NCI-H2029 (cell line): ENCODE measurements at regions not wholly inside any gene's neighbourhood (a gene's known extent, or its start where the extent isn't known, plus 50 kb on each side); places are given as distances from the start of the nearest gene placed in this dataset.

Experiments
- DNase-seq: peaks from one replicate; lab custom pipeline; 2025; lab: John Stamatoyannopoulos, UW

DNA sequence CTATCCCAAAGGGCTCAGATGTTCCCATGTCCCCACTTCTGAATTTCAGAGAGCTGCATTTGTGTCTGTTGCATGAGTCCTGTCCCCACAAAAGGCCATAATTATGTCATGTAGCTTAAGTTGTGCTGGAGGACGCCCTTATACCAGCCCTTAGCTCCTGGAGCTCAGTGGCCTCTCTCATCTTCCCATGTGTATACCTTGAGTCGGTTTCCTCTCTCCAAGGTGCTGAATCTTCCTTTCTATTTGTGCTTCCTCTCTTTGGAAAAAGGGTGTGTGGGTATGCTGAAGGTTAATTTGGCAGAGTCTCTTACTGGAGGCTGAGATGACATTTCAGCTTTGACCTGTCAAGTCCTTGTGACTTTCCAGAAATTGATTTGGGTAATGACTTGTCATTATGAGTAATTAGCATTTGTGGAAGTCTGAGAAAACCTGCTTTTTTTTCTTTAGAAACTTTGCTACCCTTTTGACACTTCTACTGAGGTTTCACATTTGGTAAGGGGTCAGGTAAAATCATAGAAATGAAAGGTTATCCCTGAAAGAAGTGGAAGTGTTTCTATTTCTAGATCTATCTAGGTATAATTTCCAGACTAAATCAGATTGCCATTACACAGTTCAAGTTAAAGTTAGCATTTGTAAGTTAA is 185.4 kb downstream of the ABCC12 start:
- DNase-seq = no peak

DNA sequence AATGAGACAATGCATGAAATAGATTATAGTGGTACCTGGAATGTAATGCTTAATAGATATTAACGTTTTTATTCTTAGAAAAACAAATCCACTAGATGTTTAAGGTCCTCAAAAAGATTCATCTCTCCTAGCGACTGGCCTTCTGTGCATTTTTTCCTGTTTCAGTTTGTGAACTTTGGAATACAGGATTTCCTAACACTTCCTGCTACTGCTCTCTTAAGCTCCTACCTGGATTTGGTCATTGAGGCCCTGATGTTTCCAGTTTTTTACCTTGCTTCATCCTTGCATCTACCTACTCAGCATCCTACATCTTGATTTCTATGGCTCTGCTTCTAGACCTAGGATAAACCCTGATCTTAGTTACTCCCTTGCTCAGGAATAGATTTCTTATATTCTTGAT is 188.4 kb downstream of the ABCC12 start:
- no peak for DNase-seq

DNA sequence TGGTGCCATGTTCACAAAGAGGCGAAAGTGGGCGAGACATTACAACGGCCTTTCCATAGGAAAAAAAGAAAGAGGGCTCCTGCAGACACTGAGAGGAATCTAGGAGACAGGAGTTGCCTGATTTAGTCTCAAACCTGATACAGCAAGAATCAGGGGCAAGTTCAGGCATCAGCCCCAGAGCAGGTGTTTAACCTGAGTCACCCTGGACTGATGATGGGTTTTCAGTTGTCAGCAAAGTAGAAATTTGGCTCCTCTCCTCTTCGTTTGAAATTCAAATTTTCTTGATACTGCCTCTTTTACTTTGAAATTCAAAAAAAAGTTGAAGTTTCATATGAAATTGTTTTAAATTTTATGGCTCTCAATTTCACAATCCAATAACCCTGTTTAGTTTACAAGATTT is 189.5 kb downstream of the ABCC12 start:
- no peak for DNase-seq

DNA sequence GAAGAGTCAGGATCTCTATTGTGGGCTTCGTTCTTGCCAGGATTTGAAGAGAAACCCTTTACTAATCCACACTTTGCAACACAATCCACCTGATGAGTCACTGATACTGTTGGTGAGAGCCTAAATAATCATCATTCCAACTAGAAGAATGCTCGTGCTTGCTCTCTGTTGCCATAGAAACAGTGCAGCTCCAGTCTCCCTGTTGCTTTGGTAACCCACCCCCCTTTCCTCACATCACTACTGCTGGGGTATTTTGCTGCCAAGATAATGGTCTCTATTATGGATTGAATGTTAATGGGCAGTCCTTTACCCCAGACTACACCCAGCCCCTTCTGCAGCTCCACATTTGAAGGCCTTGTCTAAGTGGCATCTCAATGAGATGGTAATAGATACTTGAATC is 190.4 kb downstream of the ABCC12 start:
- no peak for DNase-seq

DNA sequence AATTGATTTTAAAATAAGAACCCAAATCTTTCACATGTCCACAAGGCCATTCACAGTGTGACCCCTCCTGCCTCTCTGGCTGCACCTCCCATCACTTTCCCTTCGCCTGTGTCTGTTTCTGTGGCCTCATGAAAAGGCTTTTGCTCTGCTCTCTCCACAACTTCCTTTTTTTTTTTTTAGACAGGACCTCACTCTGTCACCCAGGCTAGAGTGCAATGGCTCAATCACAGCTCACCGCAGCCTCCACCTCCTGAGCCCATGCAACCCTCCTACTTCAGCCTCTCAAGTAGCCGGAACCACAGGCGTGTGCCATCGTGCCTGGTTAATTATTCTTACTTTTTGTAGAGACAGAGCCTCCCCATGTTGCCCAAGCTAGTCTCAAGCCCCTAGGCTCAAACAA is 197.1 kb downstream of the ABCC12 start:
- no peak for DNase-seq

DNA sequence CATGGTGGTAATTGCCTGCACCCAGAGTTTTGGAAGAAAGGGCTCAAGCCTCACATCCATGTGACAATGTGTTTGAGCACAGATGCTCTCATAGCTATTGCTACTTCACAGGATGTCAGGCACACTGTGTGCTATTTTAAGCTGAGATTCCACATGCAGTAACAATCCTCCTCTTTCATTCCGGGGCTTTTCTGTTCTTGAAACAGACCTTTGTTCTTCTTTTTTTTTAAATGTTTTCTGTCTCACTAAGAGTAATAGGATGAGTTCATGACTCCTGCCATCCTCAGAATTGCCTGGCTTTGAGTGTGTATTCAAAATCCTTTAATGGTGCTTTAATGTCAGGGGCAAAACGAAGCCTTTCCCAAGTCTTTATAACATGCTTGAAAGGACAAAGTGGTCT is 198.9 kb downstream of the ABCC12 start:
- DNase-seq = no peak

DNA sequence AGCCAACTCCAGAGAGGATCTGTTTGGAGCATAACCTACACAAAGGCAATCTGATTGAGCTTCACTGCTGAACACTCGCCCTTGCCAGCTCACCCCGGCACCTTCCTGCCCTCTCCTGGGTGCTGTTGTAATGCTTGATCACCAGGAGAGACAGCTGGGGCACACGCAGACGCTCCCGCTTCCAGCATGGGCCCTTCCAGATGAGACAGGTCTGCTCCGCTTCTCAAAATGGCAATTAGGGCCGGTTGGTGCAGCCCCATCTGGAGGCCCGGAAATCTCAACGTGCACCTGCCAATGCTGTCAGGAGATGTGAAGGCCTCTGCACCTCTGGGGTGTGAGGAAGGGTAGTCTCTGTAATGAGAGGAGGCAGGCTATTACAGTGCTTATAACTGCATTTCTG is 206.1 kb downstream of the ABCC12 start:
- no peak for DNase-seq

DNA sequence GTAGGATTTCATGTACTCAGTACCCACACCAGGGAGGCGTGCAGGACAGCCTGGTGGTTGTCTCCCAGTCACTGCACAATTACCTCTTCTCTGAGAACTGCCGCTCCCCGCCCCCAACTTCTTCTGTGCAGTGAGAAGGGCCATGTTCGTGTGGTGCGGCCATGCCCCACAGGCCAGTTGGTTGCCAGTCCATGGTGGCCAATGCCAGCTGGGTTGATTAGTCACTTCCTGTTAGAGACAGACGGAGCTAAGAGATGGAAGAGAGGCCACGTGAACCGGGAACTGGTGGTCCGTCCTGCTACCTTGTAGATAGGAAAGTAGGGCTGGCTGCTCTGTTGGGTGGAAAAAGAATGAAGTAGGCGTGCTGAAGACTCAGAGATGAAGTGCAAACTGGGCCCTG is 206.5 kb downstream of the ABCC12 start:
- DNase-seq = no peak

DNA sequence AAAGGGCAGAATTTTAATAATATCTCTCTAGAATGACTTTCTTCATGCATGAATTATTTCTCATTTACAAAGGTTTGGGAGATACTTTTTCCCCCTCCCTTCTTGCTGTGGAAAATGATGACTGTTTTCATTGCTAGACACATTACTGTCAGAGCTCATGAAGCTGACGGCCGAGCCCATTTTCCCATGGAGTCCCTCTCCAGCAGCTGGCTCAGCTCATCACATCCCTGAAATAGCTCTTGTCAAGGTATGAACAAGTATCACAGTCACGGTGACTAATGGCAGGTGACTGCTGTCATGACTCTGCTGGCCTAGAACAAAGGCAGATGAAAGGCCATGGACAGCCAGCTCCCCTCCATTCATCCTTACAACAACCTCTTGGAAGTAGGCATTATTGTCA is 208.1 kb downstream of the ABCC12 start:
- no peak for DNase-seq

DNA sequence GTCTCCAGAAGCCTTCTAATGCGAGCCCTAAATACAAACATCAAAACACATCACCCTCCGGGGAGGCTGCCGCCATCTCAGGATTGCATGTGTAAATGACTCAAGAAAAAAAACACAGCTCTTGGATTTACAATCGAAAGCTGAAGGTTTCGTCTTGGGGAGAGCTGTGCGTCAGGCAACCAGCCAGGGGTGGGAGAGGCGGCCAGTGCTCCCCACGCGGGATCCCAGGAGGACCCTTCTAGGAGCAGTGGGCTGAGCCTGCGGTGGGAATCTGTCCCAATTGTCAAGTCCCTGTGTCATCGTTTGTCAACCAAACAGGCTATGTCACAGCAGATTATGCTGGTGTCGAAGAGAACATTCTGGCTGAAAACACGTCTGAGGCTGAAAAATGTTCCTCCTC is 209.7 kb downstream of the ABCC12 start:
- no peak for DNase-seq

DNA sequence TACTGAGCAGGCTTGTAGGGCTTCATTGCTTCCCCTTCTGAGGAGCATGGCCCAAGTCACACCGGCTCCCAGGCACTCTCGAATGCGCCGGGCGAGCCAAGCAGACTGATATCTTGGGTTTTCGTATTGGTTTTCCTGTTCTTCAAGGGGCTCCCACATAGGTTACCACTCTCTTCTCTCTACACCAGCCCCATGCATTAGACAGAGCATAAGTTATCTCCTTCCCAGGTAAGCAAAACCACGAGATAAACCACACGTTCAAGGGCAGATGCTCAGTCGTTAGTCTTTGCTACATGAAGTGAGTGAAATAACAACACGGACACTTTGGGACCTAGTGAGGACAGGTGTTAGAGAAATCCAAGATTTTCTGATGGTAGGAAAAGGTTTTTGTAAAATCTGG is 211.2 kb downstream of the ABCC12 start:
- DNase-seq = no peak

DNA sequence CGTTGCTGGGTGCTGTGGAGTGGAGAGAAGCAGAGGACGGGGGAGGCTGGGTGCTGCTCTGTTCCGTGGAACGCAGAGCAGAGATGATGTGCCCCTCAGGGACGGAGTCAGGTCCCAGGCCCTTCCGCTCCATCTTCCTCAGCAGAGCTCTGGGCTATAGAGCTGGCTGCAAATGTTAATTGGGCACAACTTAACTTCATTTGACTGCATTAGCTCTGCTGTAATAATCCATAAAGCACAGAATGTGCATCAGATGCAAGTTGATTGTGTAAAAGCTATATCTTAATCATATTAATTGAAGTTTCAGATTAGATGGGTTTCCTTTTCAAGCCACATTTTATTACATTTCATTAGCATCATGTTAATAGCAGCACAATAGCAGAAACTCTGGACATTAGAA is 212.6 kb downstream of the ABCC12 start:
- no peak for DNase-seq

DNA sequence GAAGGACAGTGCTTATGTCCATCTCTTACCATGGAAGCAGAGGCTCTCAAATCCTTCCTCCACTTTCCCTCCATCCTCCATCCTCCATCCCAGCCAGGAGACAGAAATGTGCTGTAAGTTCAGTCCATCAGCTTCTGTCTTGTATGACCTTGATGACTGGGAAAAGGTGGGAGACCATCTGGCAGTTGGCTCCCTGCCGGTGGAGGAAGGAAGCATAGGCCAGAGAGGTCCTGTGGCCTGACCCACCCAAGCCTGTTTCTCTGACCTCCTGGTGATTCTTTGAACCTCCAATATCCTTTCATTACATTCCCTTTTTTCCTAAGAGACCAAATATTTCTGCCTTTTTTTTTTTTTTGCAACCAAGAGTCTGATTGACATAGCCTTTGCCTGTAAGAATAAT is 215.3 kb downstream of the ABCC12 start:
- no peak for DNase-seq

DNA sequence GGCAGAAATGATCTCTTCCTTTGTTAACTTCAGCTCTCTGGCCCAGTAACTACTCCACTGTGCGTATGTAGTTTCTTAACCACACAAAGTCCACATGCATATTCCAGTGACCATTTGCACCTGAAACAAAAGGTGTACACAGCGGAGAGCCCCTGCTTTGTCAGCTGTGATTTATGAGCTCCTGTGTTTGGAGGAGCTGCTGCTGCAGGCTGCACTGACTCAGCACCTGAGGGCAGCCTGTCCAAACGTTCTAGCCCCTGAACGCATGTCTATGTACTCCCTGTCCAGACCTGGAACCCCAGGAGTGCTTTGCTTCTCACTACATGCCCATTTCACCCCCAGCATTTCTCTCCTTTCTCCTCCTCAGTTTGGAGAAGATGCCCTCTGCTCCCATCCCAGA is 216.1 kb downstream of the ABCC12 start:
- DNase-seq = no peak

DNA sequence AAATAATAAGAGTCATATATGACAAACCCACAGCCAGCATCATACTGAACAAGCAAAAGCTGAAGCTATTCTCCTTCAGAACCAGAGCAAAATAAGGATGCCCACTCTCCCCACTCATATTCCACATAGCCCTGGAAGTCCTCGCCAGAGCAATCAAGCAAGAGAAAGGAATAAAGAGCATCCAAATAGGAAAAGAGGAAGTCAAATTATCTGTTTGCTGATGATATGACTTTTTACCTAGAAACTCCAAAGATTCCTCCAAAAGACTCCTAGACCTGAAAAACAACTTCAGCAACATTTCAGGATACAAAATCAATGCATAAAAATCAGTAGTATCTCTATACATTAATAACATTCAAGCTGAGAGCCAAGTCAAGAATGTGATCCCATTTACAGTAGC is 217.5 kb downstream of the ABCC12 start:
- no peak for DNase-seq

DNA sequence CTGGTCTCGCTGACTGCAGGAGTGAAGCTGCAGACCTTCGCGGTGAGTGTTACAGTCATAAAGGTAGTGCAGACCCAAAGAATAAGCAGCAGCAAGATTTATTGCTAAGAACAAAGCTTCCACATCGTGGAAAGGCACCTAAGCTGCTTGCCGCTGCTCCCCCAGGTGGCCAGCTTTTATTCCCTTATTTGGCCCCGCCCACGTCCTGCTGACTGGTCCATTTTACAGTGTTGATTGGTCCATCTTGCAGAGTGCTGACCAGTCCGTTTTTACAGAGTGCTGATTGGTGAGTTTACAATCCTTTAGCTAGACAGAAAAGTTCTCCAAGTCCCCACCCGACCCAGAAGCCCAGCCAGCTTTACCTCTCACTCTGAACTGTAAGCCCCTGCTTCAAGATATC is 227.8 kb downstream of the ABCC12 start:
- no peak for DNase-seq

DNA sequence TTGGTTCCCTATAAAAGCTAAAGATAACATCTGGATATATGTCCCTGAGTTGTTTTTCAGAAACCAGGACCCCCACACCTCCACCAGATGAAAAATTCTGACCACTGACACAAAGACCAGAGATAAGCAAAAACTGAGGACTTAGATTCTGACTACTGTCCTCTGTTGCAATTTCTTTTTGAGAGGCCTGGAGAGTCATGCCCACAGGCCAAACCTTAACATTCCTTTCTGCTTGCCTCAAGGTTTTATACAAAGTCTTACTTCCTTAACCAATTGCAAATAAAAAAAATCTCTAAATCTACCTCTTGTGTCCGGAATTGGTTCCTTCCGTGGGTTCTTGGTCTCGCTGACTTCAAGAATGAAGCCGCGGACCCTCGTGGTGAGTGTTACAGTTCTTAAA is 228.5 kb downstream of the ABCC12 start:
- no peak for DNase-seq

DNA sequence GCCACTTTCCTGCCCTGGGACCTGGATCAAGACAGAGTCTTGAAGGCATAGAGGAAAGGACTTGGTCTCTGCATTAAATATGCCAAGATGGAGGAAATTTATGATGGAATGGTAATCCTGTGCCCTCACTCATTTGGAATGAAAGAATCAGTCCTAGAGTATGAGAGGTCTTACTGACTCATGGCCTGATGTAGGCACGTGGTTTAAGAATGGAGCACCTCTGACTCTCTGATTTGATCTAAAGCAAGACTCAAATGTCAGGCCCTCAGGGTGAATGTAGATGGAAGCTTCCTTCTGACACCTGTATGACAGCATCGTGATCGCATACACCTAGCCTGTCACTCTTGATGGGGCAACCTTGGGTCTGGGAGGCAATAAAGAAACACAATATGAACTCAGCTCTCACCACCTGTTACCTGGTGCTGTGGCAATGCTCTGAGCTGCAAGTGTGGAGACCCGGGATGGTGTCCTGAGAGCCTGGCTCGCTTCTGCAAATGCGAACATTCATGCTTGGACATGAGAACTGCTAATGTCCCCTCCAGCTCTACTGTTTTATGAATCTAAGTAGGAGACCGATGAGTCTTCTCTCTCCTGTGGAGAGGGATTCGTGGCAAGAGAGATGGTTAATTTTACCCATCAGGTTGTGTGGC is 229.9 kb downstream of the ABCC12 start:
- DNase-seq = no peak

DNA sequence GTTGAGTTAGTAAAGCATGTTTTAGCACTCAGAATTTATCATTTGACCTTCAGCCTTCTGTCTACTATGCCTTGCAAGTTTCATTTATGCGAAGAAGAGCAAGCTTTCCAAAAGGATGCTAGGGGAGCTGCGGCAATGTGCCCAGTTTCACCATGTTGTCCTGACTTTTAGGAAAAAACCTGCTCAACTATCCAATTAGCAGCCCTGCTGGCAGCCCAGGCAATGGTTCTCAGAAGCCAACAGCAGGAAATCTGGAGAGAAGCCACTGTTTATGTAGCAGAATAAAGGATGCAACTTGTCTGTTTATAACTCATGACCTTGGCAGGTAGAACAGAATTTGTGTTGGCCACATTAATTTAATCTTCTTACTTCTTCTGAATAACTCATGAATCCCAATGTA is 230.8 kb downstream of the ABCC12 start:
- DNase-seq = no peak

DNA sequence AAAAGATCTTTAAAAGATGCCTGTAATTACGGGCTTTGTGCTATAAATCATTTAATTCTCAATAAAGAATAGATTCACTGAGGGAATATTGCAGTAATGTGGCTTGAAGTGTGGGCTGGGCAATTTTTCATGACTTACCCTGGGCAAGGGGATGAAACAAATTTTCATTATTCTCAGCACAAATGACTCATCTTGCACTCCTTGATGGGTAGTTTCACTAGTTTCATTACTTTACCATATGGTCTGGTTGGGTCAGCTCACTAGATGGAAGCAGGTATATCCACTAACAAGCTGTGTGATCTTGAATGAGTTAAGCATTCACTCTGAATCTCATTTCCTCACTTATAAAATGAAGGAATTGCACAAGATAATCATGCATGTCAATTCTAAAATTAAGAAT is 234.3 kb downstream of the ABCC12 start:
- no peak for DNase-seq

DNA sequence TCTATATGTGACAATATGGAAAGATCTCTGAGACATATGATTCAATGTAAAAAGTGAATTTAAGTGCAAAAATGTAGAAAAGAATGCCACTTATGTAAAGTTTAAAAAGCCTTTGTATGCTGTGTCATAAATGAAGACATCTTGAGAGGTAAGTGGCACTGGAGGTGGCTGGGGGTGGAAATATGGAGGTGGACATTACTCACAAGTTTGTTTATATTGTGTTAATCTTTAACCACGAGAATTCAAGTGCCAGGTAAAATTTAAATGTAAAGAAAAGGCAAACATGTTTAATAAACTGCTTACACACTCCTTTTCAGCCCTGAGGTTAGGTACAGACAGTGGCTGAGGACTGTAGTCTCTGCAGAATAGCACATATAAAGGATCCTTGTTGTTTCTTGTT is 235.1 kb downstream of the ABCC12 start:
- DNase-seq = no peak

DNA sequence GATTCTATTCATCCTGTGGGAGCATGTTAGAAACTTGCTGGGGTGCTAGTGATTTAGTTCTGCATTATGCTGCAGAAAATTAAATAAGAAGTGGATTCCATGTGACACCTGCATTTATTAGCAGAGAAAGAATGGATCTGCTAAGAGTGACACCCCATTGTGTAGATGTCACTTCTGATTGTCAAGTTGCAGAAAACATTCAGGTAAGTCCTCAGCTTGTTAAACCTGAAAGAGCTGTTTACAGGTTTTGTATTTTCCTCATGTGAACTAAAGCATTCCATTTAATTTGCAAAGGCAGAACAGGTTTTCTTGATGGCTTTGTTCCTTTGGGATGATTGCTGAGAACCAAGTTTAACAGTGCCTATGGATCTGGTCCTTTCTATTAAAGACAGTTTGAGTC is 238.7 kb downstream of the ABCC12 start:
- DNase-seq = no peak

DNA sequence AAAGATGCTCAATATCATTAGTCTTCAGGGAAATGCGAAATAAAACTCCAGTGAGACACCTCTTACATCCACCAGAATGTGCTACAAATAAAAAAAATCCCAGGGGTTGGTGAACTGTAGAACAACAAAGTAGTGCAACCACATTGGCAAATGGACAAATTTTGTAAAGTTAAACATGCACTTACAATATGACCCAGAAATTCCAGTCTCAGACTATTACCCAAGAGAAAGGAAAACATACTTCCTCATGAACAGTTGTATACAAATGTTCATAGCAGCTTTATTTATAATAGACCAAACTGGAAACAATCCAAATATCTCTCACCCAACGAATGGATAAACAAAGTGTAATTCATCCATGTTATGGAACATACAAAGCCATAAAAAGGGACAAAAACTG is 239.5 kb downstream of the ABCC12 start:
- DNase-seq = no peak

DNA sequence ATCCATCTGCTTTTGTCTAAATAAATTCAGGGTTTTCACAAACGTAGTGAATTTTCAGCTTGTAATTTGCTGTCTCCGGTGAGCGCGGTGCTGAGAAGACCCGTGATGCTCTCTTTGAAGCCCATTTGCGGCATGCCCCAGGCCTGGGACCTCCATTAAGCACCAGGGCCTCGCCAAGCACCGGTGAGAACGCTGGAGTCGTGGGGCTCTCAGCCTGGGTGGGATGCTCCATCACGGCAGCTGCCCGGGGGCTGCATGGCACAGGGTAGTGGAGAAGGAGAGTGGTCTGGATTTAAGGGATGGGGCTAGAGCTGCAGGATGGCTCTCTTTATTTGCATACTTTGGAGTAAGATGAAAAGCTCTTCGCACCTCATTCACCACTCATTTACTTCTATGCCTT is 248.7 kb downstream of the ABCC12 start:
- no peak for DNase-seq
